ENCODE measurements at regions not wholly inside any gene's neighbourhood (a gene's known extent, or its start where the extent isn't known, plus 50 kb on each side); places are given as distances from the start of the nearest gene placed in this dataset.

GRCh38 chr5:118533156-118533555 is 455.2 kb downstream of the DTWD2 start:
- BruUV-seq (replicated peaks), result no TSS peak
- intact Hi-C loops (cut with micrococcal nuclease; ENCODE audit: unreplicated experiment), result no loop called here

GRCh38 chr5:118531276-118531675 is 457.1 kb downstream of the DTWD2 start:
- Histone ChIP-seq H3F3A (ENCODE audit: insufficient read depth, low read depth) (no peaks in the 10 kb centered on the region), H3K27ac (no peak overlapping the region), H3K4me1 (replicated peaks; ENCODE audit: insufficient read depth) (no peaks in the 10 kb centered on the region), H2AFZ (no peak overlapping the region), H3K79me2 (ENCODE audit: low read depth) (no peaks in the 10 kb centered on the region), H3K4me3 (no peak overlapping the region), H3K9me2 (ENCODE audit: insufficient read depth) (no peaks in the 10 kb centered on the region; the same call in 1 of the 2 replicates), H3K4me2 (no peak overlapping the region), H3K9me3 (ENCODE audit: insufficient read depth, low read depth) (no peaks in the 10 kb centered on the region), H3K36me3 (ENCODE audit: low read depth) (no peaks in the 10 kb centered on the region), H4K20me1 (ENCODE audit: insufficient read depth) (no peaks in the 10 kb centered on the region), H3K27me3 (ENCODE audit: insufficient read depth, low read depth) (0 out of 2 replicates have a peak, but pooled peaks cover 5% of the 10 kb centered on the region)
- ChIA-PET CTCF (no interaction called here), POLR2A (ENCODE audit: unreplicated experiment) (no interaction called here)
- no peak for DNase-seq
- no peak for TF ChIP-seq EZH2 (IDR thresholded peaks at IDR 0.05; ENCODE audit: low read depth)
- no peak for TF ChIP-seq CTCF (conservative IDR thresholded peaks at IDR 0.05)
- intact Hi-C loops (cut with micrococcal nuclease; ENCODE audit: unreplicated experiment), result no loop called here
- BruUV-seq (replicated peaks), result no TSS peak

More at GRCh38 chr5:118533156-118533555, 455.2 kb downstream of the DTWD2 start:
- ChIA-PET CTCF (no interaction called here), POLR2A (ENCODE audit: unreplicated experiment) (no interaction called here)
- Histone ChIP-seq H3F3A (ENCODE audit: insufficient read depth, low read depth) (no peaks in the 10 kb centered on the region), H3K36me3 (ENCODE audit: low read depth) (no peaks in the 10 kb centered on the region), H3K9me3 (ENCODE audit: insufficient read depth, low read depth) (no peaks in the 10 kb centered on the region), H3K27me3 (ENCODE audit: insufficient read depth, low read depth) (no peaks in the 10 kb centered on the region), H3K4me2 (no peak overlapping the region), H3K79me2 (ENCODE audit: low read depth) (no peaks in the 10 kb centered on the region), H4K20me1 (ENCODE audit: insufficient read depth) (no peaks in the 10 kb centered on the region), H3K27ac (no peak overlapping the region), H3K4me1 (replicated peaks; ENCODE audit: insufficient read depth) (no peaks in the 10 kb centered on the region), H2AFZ (no peak overlapping the region), H3K4me3 (no peak overlapping the region), H3K9me2 (ENCODE audit: insufficient read depth) (no peaks in the 10 kb centered on the region; the same call in 1 of the 2 replicates)
- TF ChIP-seq CTCF (conservative IDR thresholded peaks at IDR 0.05) (no peak), EZH2 (IDR thresholded peaks at IDR 0.05; ENCODE audit: low read depth) (no peak)
- no peak for DNase-seq

- Histone ChIP-seq H3K79me2 (ENCODE audit: low read depth) (no peaks in the 10 kb centered on the region), H3F3A (ENCODE audit: insufficient read depth, low read depth) (no peaks in the 10 kb centered on the region), H4K20me1 (ENCODE audit: insufficient read depth) (no peaks in the 10 kb centered on the region), H3K9me2 (ENCODE audit: insufficient read depth) (no peaks in the 10 kb centered on the region; the same call in 1 of the 2 replicates), H3K9me3 (ENCODE audit: insufficient read depth, low read depth) (no peaks in the 10 kb centered on the region), H3K4me2 (no peak overlapping the region), H3K27ac (no peak overlapping the region), H3K36me3 (ENCODE audit: low read depth) (no peaks in the 10 kb centered on the region), H2AFZ (no peak overlapping the region), H3K27me3 (ENCODE audit: insufficient read depth, low read depth) (0 out of 2 replicates have a peak, but pooled peaks cover 5% of the 10 kb centered on the region), H3K4me1 (replicated peaks; ENCODE audit: insufficient read depth) (no peaks in the 10 kb centered on the region), H3K4me3 (no peak overlapping the region)
- DNase-seq, result no peak
- no peak for TF ChIP-seq EZH2 (IDR thresholded peaks at IDR 0.05; ENCODE audit: low read depth)
- no peak for TF ChIP-seq CTCF (conservative IDR thresholded peaks at IDR 0.05)
- ChIA-PET POLR2A (ENCODE audit: unreplicated experiment) (no interaction called here), CTCF (no interaction called here)
- intact Hi-C loops (cut with micrococcal nuclease; ENCODE audit: unreplicated experiment), result no loop called here
- no TSS peak for BruUV-seq (replicated peaks)
Observed at GRCh38 chr5:118529361-118530144, 458.8 kb downstream of the DTWD2 start.
